ENCODE measurements at regions not wholly inside any gene's neighbourhood (a gene's known extent, or its start where the extent isn't known, plus 50 kb on each side); places are given as distances from the start of the nearest gene placed in this dataset.

DNA sequence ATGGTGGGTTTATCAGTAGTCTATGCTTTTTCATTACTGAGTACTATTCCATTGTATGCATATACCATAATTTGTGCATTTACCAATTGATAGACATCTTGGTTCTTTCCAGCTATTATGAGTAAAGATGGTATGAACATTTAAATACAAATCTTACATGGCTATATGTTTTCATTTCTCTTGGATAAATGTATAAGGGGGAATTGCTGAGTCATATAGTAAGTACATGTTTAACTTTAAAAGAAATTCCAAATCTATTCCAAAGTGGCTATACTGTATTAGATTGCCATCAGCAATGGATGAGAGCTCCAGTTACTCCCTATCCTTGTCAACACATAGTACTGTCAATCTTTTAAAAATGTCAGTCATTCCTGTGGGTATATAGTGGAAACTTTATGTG, 243.9 kb downstream of the CDCA7 start:
- TF ChIP-seq TAF1 (IDR thresholded peaks at IDR 0.05; ENCODE audit: borderline replicate concordance, low read depth, low read length) (no peak), POLR2A (IDR thresholded peaks at IDR 0.05; ENCODE audit: low read depth, low read length) (no peak), POLR2AphosphoS5 (IDR thresholded peaks at IDR 0.05; ENCODE audit: low read depth, low read length) (no peak)
- FAIRE-seq (no peak), DNase-seq (ENCODE audit: insufficient read length) (no peak)

GRCh38 chr2:173599821-173600359, 245.2 kb downstream of the CDCA7 start:
- no peak for FAIRE-seq
- TF ChIP-seq POLR2AphosphoS5 (IDR thresholded peaks at IDR 0.05; ENCODE audit: low read depth, low read length) (no peak), TAF1 (IDR thresholded peaks at IDR 0.05; ENCODE audit: borderline replicate concordance, low read depth, low read length) (no peak), POLR2A (IDR thresholded peaks at IDR 0.05; ENCODE audit: low read depth, low read length) (no peak)
- no peak for DNase-seq (ENCODE audit: insufficient read length)

- FAIRE-seq: no peak
- no peak for DNase-seq (ENCODE audit: insufficient read length)
- TF ChIP-seq TAF1 (IDR thresholded peaks at IDR 0.05; ENCODE audit: borderline replicate concordance, low read depth, low read length) (no peak), POLR2A (IDR thresholded peaks at IDR 0.05; ENCODE audit: low read depth, low read length) (no peak), POLR2AphosphoS5 (IDR thresholded peaks at IDR 0.05; ENCODE audit: low read depth, low read length) (no peak)
Observed at GRCh38 chr2:173602153-173602795, 247.6 kb downstream of the CDCA7 start.

- TF ChIP-seq TAF1 (IDR thresholded peaks at IDR 0.05; ENCODE audit: borderline replicate concordance, low read depth, low read length) (no peak), POLR2A (IDR thresholded peaks at IDR 0.05; ENCODE audit: low read depth, low read length) (no peak)
- FAIRE-seq (no peak), DNase-seq (ENCODE audit: insufficient read length) (no peak)
Observed at GRCh38 chr2:173605994-173606393, 251.3 kb downstream of the CDCA7 start.

DNA sequence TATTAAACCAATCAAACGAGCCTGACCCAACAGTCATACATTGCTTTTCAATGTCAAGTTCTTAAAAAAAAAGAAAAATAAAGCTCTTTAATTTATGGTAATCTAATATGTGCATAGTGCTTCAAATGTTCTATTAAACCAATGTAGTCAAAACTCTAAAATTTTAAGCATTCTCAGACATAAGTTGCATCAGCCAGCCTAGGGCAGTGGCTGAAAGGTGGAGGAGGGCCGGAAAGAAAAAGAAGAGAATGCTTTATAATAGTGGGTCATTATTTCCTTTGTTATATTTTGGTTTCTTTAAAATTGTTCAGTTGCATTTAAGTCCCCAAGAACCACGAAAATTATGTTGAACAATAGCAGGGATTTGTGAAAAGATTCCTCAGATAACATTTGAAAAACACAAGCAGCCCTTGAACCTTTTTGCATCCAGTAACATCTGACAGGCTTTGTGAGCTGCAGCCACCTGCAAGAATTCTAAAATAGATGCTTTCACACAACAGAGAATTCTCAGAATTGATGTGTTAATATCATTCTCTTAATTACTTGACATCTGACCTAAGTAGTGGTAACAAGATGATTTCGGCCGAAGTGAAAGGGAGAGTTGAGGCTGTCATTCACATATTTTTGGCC, 252.1 kb downstream of the CDCA7 start:
- FAIRE-seq: no peak
- no peak for DNase-seq (ENCODE audit: insufficient read length)
- TF ChIP-seq POLR2A (IDR thresholded peaks at IDR 0.05; ENCODE audit: low read depth, low read length) (no peak), TAF1 (IDR thresholded peaks at IDR 0.05; ENCODE audit: borderline replicate concordance, low read depth, low read length) (no peak), POLR2AphosphoS5 (IDR thresholded peaks at IDR 0.05; ENCODE audit: low read depth, low read length) (no peak)

DNA sequence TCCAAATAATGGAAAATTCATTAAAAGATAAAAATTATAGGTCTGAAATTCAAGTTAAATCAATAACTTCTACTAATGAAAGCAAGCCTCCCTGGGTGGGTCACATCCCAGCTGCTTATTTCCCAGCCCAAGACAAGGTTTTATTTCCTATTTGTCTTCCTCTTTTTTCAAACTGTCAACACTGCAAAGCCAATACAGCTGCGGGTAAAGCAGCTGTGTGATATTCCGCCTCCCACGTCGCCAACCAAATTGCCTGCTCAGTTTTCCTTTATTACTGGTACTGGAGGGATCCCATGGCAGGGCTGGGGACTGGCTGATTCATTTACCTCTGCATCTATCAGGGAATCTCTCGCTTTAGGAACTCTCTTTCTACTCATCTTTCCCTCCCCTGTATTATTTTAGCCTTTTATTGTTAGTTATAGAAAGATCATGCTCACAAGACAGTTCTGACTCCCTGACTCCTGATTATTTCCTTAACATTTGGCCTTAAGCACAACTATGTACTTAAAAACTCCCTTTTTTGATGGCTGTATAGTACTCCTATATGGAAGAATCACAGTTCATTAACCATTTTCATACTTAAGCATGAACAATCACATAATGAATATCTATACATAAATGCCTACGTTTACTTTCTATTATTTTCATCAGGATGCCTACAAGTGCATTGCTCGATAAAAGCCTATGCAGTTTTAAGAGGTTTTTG, 253.1 kb downstream of the CDCA7 start:
- DNase-seq (ENCODE audit: insufficient read length): no peak
- FAIRE-seq: no peak
- TF ChIP-seq POLR2AphosphoS5 (IDR thresholded peaks at IDR 0.05; ENCODE audit: low read depth, low read length): no peak
- no peak for TF ChIP-seq POLR2A (IDR thresholded peaks at IDR 0.05; ENCODE audit: low read depth, low read length)
- TF ChIP-seq TAF1 (IDR thresholded peaks at IDR 0.05; ENCODE audit: borderline replicate concordance, low read depth, low read length): no peak

DNA sequence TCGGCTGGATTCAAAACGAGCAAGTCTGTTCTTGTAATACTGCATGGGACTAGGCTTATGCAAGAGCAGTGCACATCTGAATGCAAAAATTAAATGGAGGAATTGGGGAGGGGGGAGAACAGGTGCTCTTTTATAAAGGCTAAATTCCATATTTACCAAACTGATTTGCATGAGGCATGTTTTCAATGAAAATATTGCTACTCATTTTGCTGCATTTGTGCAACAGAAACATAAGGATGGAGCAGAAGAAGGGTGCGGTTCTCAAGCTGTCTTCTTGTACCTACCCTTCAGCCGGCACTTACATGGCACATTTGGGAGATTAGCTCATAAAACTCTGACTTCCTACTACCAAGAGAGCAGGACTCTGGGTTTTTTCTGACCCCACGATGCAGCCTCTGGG, 256.4 kb downstream of the CDCA7 start:
- TF ChIP-seq POLR2A (IDR thresholded peaks at IDR 0.05; ENCODE audit: low read depth, low read length) (no peak), TAF1 (IDR thresholded peaks at IDR 0.05; ENCODE audit: borderline replicate concordance, low read depth, low read length) (no peak), POLR2AphosphoS5 (IDR thresholded peaks at IDR 0.05; ENCODE audit: low read depth, low read length) (no peak)
- no peak for FAIRE-seq
- DNase-seq (ENCODE audit: insufficient read length): no peak

- DNase-seq (ENCODE audit: insufficient read length): no peak
- no peak for FAIRE-seq
- no peak for TF ChIP-seq POLR2A (IDR thresholded peaks at IDR 0.05; ENCODE audit: low read depth, low read length)
- no peak for TF ChIP-seq TAF1 (IDR thresholded peaks at IDR 0.05; ENCODE audit: borderline replicate concordance, low read depth, low read length)
- no peak for TF ChIP-seq POLR2AphosphoS5 (IDR thresholded peaks at IDR 0.05; ENCODE audit: low read depth, low read length)
Observed at GRCh38 chr2:173612354-173612753, 257.7 kb downstream of the CDCA7 start.

DNA sequence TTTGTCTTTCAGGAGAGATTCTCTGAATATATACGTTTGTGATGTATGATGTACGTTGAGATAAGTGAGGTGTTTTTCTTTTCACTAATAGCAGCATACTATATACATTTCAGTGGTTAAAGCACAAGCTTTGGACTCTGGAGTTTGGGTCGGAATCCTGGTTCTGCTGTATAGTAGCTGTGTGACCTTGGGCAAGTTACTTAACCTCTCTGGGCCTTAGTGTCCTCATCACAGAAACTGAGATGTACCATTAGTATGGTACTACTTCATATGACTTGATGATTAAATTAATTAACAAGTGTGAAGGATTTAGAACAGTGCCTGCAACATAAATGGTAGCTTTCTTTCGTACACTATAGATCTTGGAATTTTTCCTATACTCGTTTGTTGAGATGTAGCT, 258.7 kb downstream of the CDCA7 start:
- DNase-seq (ENCODE audit: insufficient read length): no peak
- no peak for FAIRE-seq
- TF ChIP-seq POLR2AphosphoS5 (IDR thresholded peaks at IDR 0.05; ENCODE audit: low read depth, low read length) (no peak), TAF1 (IDR thresholded peaks at IDR 0.05; ENCODE audit: borderline replicate concordance, low read depth, low read length) (no peak), POLR2A (IDR thresholded peaks at IDR 0.05; ENCODE audit: low read depth, low read length) (no peak)

DNA sequence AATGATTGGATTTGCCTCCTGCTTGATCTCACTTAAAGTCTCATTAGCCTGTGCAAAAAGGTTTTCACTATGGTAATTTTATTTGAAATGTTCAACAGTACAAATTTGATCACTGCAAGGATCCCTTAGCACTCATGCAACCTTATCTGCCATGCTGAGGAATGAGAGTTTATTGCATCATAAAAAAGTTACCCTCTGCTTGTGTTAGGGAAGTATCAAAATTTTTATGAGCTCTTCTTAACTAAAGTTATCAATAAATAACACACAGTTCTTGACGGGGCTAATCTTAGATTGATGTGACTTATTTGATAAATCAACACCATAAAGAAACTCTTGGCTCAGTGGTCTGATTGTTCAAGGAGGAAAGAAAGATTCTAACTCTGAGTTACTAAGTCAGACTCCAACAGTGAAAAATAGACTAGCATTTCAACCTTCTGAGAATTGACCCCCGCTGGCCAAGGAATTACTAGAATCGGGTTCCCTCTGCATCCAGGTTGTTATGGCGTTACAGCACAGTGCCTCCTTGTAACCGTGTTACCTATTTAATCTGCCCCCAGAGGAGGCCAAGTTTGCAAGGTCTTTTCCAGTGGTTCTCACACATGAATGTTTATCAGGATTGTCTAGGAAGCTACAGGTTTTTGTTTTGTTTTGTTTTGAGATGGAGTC, 259.7 kb downstream of the CDCA7 start:
- TF ChIP-seq POLR2AphosphoS5 (IDR thresholded peaks at IDR 0.05; ENCODE audit: low read depth, low read length) (no peak), TAF1 (IDR thresholded peaks at IDR 0.05; ENCODE audit: borderline replicate concordance, low read depth, low read length) (no peak), POLR2A (IDR thresholded peaks at IDR 0.05; ENCODE audit: low read depth, low read length) (no peak)
- DNase-seq (ENCODE audit: insufficient read length) (no peak), FAIRE-seq (no peak)

Measured in GM12892 (cell line).